GM18498 (cell line): ENCODE measurements at regions not wholly inside any gene's neighbourhood (a gene's known extent, or its start where the extent isn't known, plus 50 kb on each side); places are given as distances from the start of the nearest gene placed in this dataset.

Source experiments
- ATAC-seq: cut with Tn5 transposase; IDR thresholded peaks from one replicate; pipeline ENCODE4 v1.9.1; 2021; ENCODE audit warnings: mild to moderate bottlenecking, moderate library complexity; ENCODE audit not compliant: unreplicated experiment

- ATAC-seq, result no peak
Observed at GRCh38 chrX:39886282-39886681, 211.5 kb downstream of the BCOR start.

- ATAC-seq, result no peak
Observed at GRCh38 chrX:39888730-39889129, 209.0 kb downstream of the BCOR start.

- ATAC-seq, result no peak
Observed at GRCh38 chrX:39889704-39890103, 208.1 kb downstream of the BCOR start.

- ATAC-seq, result no peak
Observed at GRCh38 chrX:39890807-39891206, 207.0 kb downstream of the BCOR start.

GRCh38 chrX:39891781-39892180 lies 206.0 kb downstream of the BCOR start:
- peak; percentile 81 for ATAC-seq

- ATAC-seq, result no peak
Observed at GRCh38 chrX:39893417-39894338, 204.1 kb downstream of the BCOR start.

- no peak for ATAC-seq
Observed at GRCh38 chrX:39894683-39895082, 203.1 kb downstream of the BCOR start.

- no peak for ATAC-seq
Observed at GRCh38 chrX:39895218-39896110, 202.3 kb downstream of the BCOR start.

- no peak for ATAC-seq
Observed at GRCh38 chrX:39896951-39897740, 200.6 kb downstream of the BCOR start.

GRCh38 chrX:39897741-39898097 lies 200.0 kb downstream of the BCOR start:
- ATAC-seq, result no peak

GRCh38 chrX:39898147-39898546 lies 199.6 kb downstream of the BCOR start:
- ATAC-seq, result no peak

GRCh38 chrX:39899059-39899458 lies 198.7 kb downstream of the BCOR start:
- ATAC-seq, result no peak

- ATAC-seq, result no peak
Observed at GRCh38 chrX:39899856-39900776, 197.6 kb downstream of the BCOR start.

GRCh38 chrX:39900777-39901170 lies 197.0 kb downstream of the BCOR start:
- ATAC-seq, result no peak

GRCh38 chrX:39903343-39903742 lies 194.4 kb downstream of the BCOR start:
- ATAC-seq, result no peak

GRCh38 chrX:39903937-39904336 lies 193.8 kb downstream of the BCOR start:
- ATAC-seq, result no peak

- no peak for ATAC-seq
Observed at GRCh38 chrX:39904816-39905537, 192.8 kb downstream of the BCOR start.

- ATAC-seq, result no peak
Observed at GRCh38 chrX:39905538-39905891, 192.2 kb downstream of the BCOR start.

- ATAC-seq, result no peak
Observed at GRCh38 chrX:39905946-39906345, 191.8 kb downstream of the BCOR start.
